DND-41 (cell line): ENCODE measurements at regions not wholly inside any gene's neighbourhood (a gene's known extent, or its start where the extent isn't known, plus 50 kb on each side); places are given as distances from the start of the nearest gene placed in this dataset.
"Not testable (repeated sequence)": the region's sequence is repeated elsewhere in the genome, so short reads cannot be mapped to it uniquely, and the experiment has no call there.

Source experiments
- ATAC-seq: fragments of 200-7000 bp; cut with Tn5 transposase; 3 replicates; pipeline ENCODE4 v1.9.1; 2021; ENCODE audit warnings: low read depth; ENCODE audit not compliant: insufficient read depth
- DNase-seq: peaks from one replicate; pipeline ENCODE4 v3.0.0-alpha.2; 2020
- H2AFZ ChIP-seq: 2 replicates; pipeline ENCODE4 v1.6.0; 2012; ENCODE audit warnings: low read depth, low read length
- H3K27ac ChIP-seq: 2 replicates; pipeline ENCODE4 v1.5.1; 2012; ENCODE audit warnings: low read length, inconsistent platforms
- H3K27me3 ChIP-seq: fragments of 200-600 bp; sonication (generic); 2 replicates; pipeline ENCODE4 v1.6.0; 2012; ENCODE audit warnings: low read length, mild to moderate bottlenecking, inconsistent platforms; ENCODE audit not compliant: insufficient read depth, poor library complexity
- H3K36me3 ChIP-seq: 2 replicates; pipeline ENCODE4 v1.5.1; 2012; ENCODE audit warnings: low read length, inconsistent platforms; ENCODE audit not compliant: insufficient read depth
- H3K4me1 ChIP-seq: 2 replicates; pipeline ENCODE4 v1.5.1; 2012; ENCODE audit warnings: mild to moderate bottlenecking, low read length; ENCODE audit not compliant: insufficient read depth
- H3K4me2 ChIP-seq: 2 replicates; pipeline ENCODE4 v1.6.0; 2012; ENCODE audit warnings: mild to moderate bottlenecking, moderate library complexity, low read length, inconsistent platforms; ENCODE audit not compliant: insufficient read depth
- H3K4me3 ChIP-seq, 2 experiments: fragments of 200-600 bp in 1 of 2; shearing (Covaris generic) in 1 of 2; 2 replicates each; pipeline ENCODE4 v1.5.1; 2012 to 2016; ENCODE audit warnings: inconsistent platforms in 2 of 2, low read length in 2 of 2, mild to moderate bottlenecking in 2 of 2, low read depth in 1 of 2, moderate library complexity in 1 of 2
- H3K79me2 ChIP-seq: 2 replicates; pipeline ENCODE4 v1.6.0; 2012; ENCODE audit warnings: low read length, inconsistent platforms; ENCODE audit not compliant: insufficient read depth
- H3K9ac ChIP-seq: 2 replicates; pipeline ENCODE4 v1.6.0; 2012; ENCODE audit warnings: low read depth, mild to moderate bottlenecking, inconsistent platforms, low read length, moderate library complexity
- H3K9me3 ChIP-seq: 2 replicates; pipeline ENCODE4 v1.5.1; 2012; ENCODE audit warnings: low read length, moderate library complexity, mild to moderate bottlenecking, inconsistent platforms; ENCODE audit not compliant: insufficient read depth, severe bottlenecking
- H4K20me1 ChIP-seq: 2 replicates; pipeline ENCODE4 v1.6.0; 2012; ENCODE audit warnings: low read length; ENCODE audit not compliant: insufficient read depth
- CTCF ChIP-seq: IDR thresholded peaks from 2 replicates; pipeline ENCODE4 v1.5.1; 2012; ENCODE audit warnings: borderline replicate concordance, low read length, moderate library complexity, mild to moderate bottlenecking; ENCODE audit not compliant: poor library complexity, severe bottlenecking; ENCODE audit errors: extremely low read depth
- EZH2 ChIP-seq: IDR thresholded peaks from 3 replicates; pipeline ENCODE4 v1.6.1; 2012; ENCODE audit warnings: borderline replicate concordance, low read depth, mild to moderate bottlenecking, moderate library complexity, low read length, inconsistent platforms; ENCODE audit not compliant: severe bottlenecking

GRCh38 chr9:129428864-129429577, 191.9 kb downstream of the C9orf50 start:
- Histone ChIP-seq H3K27ac (no peak overlapping the region), H3K79me2 (no peaks in the 10 kb centered on the region), H3K4me1 (no peaks in the 10 kb centered on the region), H4K20me1 (no peaks in the 10 kb centered on the region), H3K9ac (no peak overlapping the region), H3K9me3 (no peaks in the 10 kb centered on the region), H3K4me2 (no peak overlapping the region), H3K27me3 (no peaks in the 10 kb centered on the region), H3K4me3 (no peak overlapping the region), H3K36me3 (no peaks in the 10 kb centered on the region), H2AFZ (no peak overlapping the region)
- ATAC-seq, result no peak
- TF ChIP-seq EZH2 (no peak), CTCF (no peak)
- DNase-seq, result no peak

GRCh38 chr9:129427149-129427548, 193.8 kb downstream of the C9orf50 start:
- H3K9ac ChIP-seq, result no peak overlapping the region
- TF ChIP-seq CTCF, result no peak
- TF ChIP-seq EZH2, result no peak
- DNase-seq, result no peak
- H4K20me1 ChIP-seq, result no peaks in the 10 kb centered on the region
- no peak overlapping the region for H3K4me2 ChIP-seq
- no peaks in the 10 kb centered on the region for H3K79me2 ChIP-seq
- H3K27ac ChIP-seq, result no peak overlapping the region
- H2AFZ ChIP-seq, result no peak overlapping the region
- no peak for ATAC-seq
- H3K9me3 ChIP-seq, result no peaks in the 10 kb centered on the region
- H3K4me3 ChIP-seq, result no peak overlapping the region
- no peaks in the 10 kb centered on the region for H3K36me3 ChIP-seq
- H3K4me1 ChIP-seq, result no peaks in the 10 kb centered on the region
- H3K27me3 ChIP-seq, result no peaks in the 10 kb centered on the region

GRCh38 chr9:129423755-129424154, 197.1 kb downstream of the C9orf50 start:
- not testable (repeated sequence) for H3K27ac ChIP-seq, H3K4me2 ChIP-seq, H3K9me3 ChIP-seq, H3K4me1 ChIP-seq, H4K20me1 ChIP-seq, ATAC-seq, H2AFZ ChIP-seq, DNase-seq, H3K36me3 ChIP-seq, H3K9ac ChIP-seq, H3K79me2 ChIP-seq, H3K27me3 ChIP-seq, H3K4me3 ChIP-seq

GRCh38 chr9:129423216-129423615, 197.7 kb downstream of the C9orf50 start:
- H2AFZ ChIP-seq, result no peak overlapping the region
- H3K27ac ChIP-seq, result no peak overlapping the region

More at GRCh38 chr9:129423216-129423615, 197.7 kb downstream of the C9orf50 start:
- no peaks in the 10 kb centered on the region for H3K36me3 ChIP-seq
- H3K9me3 ChIP-seq, result no peaks in the 10 kb centered on the region
- ATAC-seq (no peak), DNase-seq (no peak)
- no peak overlapping the region for H3K4me2 ChIP-seq
- H3K9ac ChIP-seq, result no peak overlapping the region
- TF ChIP-seq CTCF (no peak), EZH2 (no peak)
- H3K27me3 ChIP-seq, result no peaks in the 10 kb centered on the region
- H3K79me2 ChIP-seq, result no peaks in the 10 kb centered on the region
- H4K20me1 ChIP-seq, result no peaks in the 10 kb centered on the region
- no peak overlapping the region for H3K4me3 ChIP-seq
- no peaks in the 10 kb centered on the region for H3K4me1 ChIP-seq
